Hepatocyte (in vitro differentiated cells): ENCODE measurements at regions not wholly inside any gene's neighbourhood (a gene's known extent, or its start where the extent isn't known, plus 50 kb on each side); places are given as distances from the start of the nearest gene placed in this dataset.

ENCODE experiments used
- EZH2 ChIP-seq: fragments of 200-600 bp; sonication (generic); IDR thresholded peaks from 2 replicates; pipeline ENCODE4 v1.6.1; 2016; ENCODE audit warnings: antibody characterized with exemption, mild to moderate bottlenecking, borderline replicate concordance
- EZH2phosphoT487 ChIP-seq: fragments of 200-600 bp; sonication (generic); IDR thresholded peaks from one replicate; pipeline ENCODE4 v1.6.1; 2018; ENCODE audit warnings: antibody characterized with exemption, mild to moderate bottlenecking, low read depth, moderate library complexity; ENCODE audit not compliant: unreplicated experiment, severe bottlenecking
- TF ChIP-seq, protein P1 (sequence below): fragments of 200-600 bp; sonication (generic); IDR thresholded peaks from 2 replicates; pipeline ENCODE4 v1.5.1; 2016; ENCODE audit warnings: antibody characterized with exemption, mild to moderate bottlenecking; ENCODE audit not compliant: poor library complexity

DNA sequence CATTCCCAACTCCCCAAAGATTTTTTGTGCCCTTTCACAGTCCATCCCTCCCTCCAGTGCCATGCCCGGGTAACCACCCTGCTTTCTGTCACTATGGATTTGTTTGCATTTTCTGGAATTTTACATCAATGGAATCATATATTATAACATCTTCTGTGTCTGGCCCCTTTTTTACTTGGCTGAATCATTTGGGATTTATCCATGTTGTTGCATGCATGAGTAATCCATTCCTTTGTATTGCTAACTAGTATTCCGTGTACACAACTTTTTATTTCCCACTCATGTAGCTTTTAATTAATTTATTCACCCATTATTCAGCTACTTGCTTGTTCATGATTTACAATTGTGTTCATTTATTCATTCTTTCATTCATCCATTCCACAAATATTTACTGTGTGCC is 94.1 kb downstream of the FGF18 start:
- TF ChIP-seq, protein P1, sequence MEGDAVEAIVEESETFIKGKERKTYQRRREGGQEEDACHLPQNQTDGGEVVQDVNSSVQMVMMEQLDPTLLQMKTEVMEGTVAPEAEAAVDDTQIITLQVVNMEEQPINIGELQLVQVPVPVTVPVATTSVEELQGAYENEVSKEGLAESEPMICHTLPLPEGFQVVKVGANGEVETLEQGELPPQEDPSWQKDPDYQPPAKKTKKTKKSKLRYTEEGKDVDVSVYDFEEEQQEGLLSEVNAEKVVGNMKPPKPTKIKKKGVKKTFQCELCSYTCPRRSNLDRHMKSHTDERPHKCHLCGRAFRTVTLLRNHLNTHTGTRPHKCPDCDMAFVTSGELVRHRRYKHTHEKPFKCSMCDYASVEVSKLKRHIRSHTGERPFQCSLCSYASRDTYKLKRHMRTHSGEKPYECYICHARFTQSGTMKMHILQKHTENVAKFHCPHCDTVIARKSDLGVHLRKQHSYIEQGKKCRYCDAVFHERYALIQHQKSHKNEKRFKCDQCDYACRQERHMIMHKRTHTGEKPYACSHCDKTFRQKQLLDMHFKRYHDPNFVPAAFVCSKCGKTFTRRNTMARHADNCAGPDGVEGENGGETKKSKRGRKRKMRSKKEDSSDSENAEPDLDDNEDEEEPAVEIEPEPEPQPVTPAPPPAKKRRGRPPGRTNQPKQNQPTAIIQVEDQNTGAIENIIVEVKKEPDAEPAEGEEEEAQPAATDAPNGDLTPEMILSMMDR = no peak
- no peak for TF ChIP-seq EZH2phosphoT487
- no peak for TF ChIP-seq EZH2
